ENCODE measurements at regions not wholly inside any gene's neighbourhood (a gene's known extent, or its start where the extent isn't known, plus 50 kb on each side); places are given as distances from the start of the nearest gene placed in this dataset.
"Not testable (repeated sequence)": the region's sequence is repeated elsewhere in the genome, so short reads cannot be mapped to it uniquely, and the experiment has no call there.

GRCh38 chr5:68849906-68850305, 243.9 kb upstream of the SLC30A5 start:
- intact Hi-C loops (cut with DNase I), result no loop called here
- no peak for ATAC-seq

GRCh38 chr5:68861099-68861498, 232.7 kb upstream of the SLC30A5 start:
- no peaks in the 10 kb centered on the region for H3K27me3 ChIP-seq
- H3K27ac ChIP-seq, result no peak overlapping the region
- H3K36me3 ChIP-seq (replicated peaks in 1 of 2; ENCODE audit: insufficient read depth in 1 of 2, low read depth in 2 of 2), result no peaks in the 10 kb centered on the region
- no peaks in the 10 kb centered on the region for H3K4me1 ChIP-seq
- no peak for ATAC-seq
- no peak for DNase-seq
- no peak overlapping the region for H3K4me3 ChIP-seq
- intact Hi-C loops (cut with DNase I), result no loop called here
- TF ChIP-seq CTCF (IDR thresholded peaks at IDR 0.05), result no peak
- no peak for TF ChIP-seq POLR2A (IDR thresholded peaks at IDR 0.05)
- no peaks in the 10 kb centered on the region for H3K9me3 ChIP-seq

More at GRCh38 chr5:68849906-68850305, 243.9 kb upstream of the SLC30A5 start:
- DNase-seq, result no peak
- Histone ChIP-seq H3K27me3 (no peaks in the 10 kb centered on the region), H3K4me3 (no peak overlapping the region), H3K4me1 (no peaks in the 10 kb centered on the region), H3K27ac (no peak overlapping the region), H3K36me3 (replicated peaks in 1 of 2; ENCODE audit: insufficient read depth in 1 of 2, low read depth in 2 of 2) (no peaks in the 10 kb centered on the region), H3K9me3 (no peaks in the 10 kb centered on the region)
- 52 to 69% methylated on average over 1 of the region's 1 CpG for WGBS, 2 donors
- TF ChIP-seq POLR2A (IDR thresholded peaks at IDR 0.05) (no peak), CTCF (IDR thresholded peaks at IDR 0.05) (no peak)

- Histone ChIP-seq H3K4me1 (no peaks in the 10 kb centered on the region), H3K27ac (no peak overlapping the region), H3K9me3 (no peaks in the 10 kb centered on the region), H3K27me3 (no peaks in the 10 kb centered on the region), H3K36me3 (replicated peaks in 1 of 2; ENCODE audit: insufficient read depth in 1 of 2, low read depth in 2 of 2) (no peaks in the 10 kb centered on the region), H3K4me3 (no peak overlapping the region)
- ATAC-seq, result no peak
- intact Hi-C loops (cut with DNase I), result no loop called here
- no peak for DNase-seq
- WGBS, 2 donors, result 68 to 81% methylated on average over 5 of the region's 5 CpGs
- TF ChIP-seq CTCF (IDR thresholded peaks at IDR 0.05) (no peak), POLR2A (IDR thresholded peaks at IDR 0.05) (no peak)
Measured at GRCh38 chr5:68862560-68862959, 231.3 kb upstream of the SLC30A5 start.

GRCh38 chr5:68865192-68865591, 228.6 kb upstream of the SLC30A5 start:
- H3K27ac ChIP-seq; H3K27me3 ChIP-seq; ATAC-seq; intact Hi-C loops (cut with DNase I); H3K4me3 ChIP-seq; H3K9me3 ChIP-seq; H3K4me1 ChIP-seq; H3K36me3 ChIP-seq (replicated peaks in 1 of 2; ENCODE audit: insufficient read depth in 1 of 2, low read depth in 2 of 2); DNase-seq: not testable (repeated sequence)
- whole genome bisulfite sequencing, 2 donors, result 81 to 85% methylated on average over 5 to 11 of the region's 11 CpGs

GRCh38 chr5:68872088-68872839, 221.6 kb upstream of the SLC30A5 start:
- Histone ChIP-seq H3K36me3 (replicated peaks in 1 of 2; ENCODE audit: insufficient read depth in 1 of 2, low read depth in 2 of 2) (no peaks in the 10 kb centered on the region), H3K9me3 (no peaks in the 10 kb centered on the region), H3K27ac (no peak overlapping the region), H3K4me1 (no peaks in the 10 kb centered on the region), H3K4me3 (no peak overlapping the region), H3K27me3 (no peaks in the 10 kb centered on the region)
- intact Hi-C loops (cut with DNase I), result no loop called here
- no peak for DNase-seq
- TF ChIP-seq CTCF (IDR thresholded peaks at IDR 0.05), result no peak
- no peak for TF ChIP-seq POLR2A (IDR thresholded peaks at IDR 0.05)
- no peak for ATAC-seq
- 54% methylated on average over 6 of the region's 6 CpGs for WGBS, 2 donors
